OCI-LY7 (cell line): ENCODE measurements at regions not wholly inside any gene's neighbourhood (a gene's known extent, or its start where the extent isn't known, plus 50 kb on each side); places are given as distances from the start of the nearest gene placed in this dataset.

Experiments
- EZH2phosphoT487 ChIP-seq: fragments of 200-600 bp; sonication (generic); IDR thresholded peaks from 2 replicates; pipeline ENCODE4 v1.6.1; 2018; ENCODE audit warnings: low read depth, borderline replicate concordance, mild to moderate bottlenecking, mixed run types, antibody characterized with exemption, low read length, moderate library complexity, mixed read lengths
- TF ChIP-seq, protein P1 (sequence below): fragments of 200-600 bp; sonication (generic); conservative IDR thresholded peaks from 2 replicates; pipeline ENCODE4 v1.5.1; 2014; ENCODE audit warnings: mild to moderate bottlenecking, antibody characterized with exemption, low read length, moderate library complexity, mixed read lengths

DNA sequence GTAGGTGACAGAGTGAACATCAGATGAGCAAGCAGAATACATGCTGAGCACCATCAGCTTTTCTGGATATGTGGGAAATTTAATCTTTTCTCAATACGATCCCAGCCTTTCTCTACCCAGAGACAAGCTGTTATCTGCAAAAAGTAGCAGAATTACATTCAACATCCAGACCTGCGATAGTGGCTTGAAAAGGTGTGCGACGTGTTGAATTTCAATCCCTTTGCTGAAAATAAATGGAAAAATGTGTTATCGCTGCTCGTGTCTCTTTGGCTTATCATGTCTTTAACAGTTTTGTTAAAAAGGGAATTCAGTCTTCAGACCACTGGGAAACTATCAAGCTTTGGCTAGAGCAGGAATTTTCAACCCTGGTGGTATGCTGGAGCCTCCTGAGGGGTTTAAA lies 98.8 kb upstream of the FAM20A start:
- TF ChIP-seq, protein P1, sequence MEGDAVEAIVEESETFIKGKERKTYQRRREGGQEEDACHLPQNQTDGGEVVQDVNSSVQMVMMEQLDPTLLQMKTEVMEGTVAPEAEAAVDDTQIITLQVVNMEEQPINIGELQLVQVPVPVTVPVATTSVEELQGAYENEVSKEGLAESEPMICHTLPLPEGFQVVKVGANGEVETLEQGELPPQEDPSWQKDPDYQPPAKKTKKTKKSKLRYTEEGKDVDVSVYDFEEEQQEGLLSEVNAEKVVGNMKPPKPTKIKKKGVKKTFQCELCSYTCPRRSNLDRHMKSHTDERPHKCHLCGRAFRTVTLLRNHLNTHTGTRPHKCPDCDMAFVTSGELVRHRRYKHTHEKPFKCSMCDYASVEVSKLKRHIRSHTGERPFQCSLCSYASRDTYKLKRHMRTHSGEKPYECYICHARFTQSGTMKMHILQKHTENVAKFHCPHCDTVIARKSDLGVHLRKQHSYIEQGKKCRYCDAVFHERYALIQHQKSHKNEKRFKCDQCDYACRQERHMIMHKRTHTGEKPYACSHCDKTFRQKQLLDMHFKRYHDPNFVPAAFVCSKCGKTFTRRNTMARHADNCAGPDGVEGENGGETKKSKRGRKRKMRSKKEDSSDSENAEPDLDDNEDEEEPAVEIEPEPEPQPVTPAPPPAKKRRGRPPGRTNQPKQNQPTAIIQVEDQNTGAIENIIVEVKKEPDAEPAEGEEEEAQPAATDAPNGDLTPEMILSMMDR, result no peak
- TF ChIP-seq EZH2phosphoT487, result no peak
